GM12872 (cell line): ENCODE measurements at regions not wholly inside any gene's neighbourhood (a gene's known extent, or its start where the extent isn't known, plus 50 kb on each side); places are given as distances from the start of the nearest gene placed in this dataset.

Experiments
- TF ChIP-seq, protein P1 (sequence below): IDR thresholded peaks from 3 replicates; pipeline ENCODE4 v1.5.1; 2011; ENCODE audit warnings: low read depth, mild to moderate bottlenecking, low read length, moderate library complexity; ENCODE audit not compliant: insufficient read depth

DNA sequence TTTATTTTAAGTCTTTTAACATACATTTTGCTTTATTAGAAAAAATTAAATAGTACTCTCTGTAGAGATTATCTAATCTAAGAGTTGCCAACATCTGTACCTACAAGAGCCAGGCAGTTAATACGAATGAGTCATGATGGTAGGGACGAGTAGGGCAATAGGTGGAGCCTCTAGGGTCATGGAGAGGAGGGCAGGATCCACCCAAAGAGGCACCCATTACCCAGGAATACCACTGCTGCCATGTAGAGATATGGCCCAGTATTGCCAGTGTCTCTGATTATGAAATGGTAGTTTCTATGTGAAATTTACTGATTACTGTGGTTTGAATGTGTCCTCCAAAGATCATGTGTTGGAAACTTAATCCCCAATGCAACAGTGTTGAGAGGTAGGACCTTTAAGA, 170.4 kb downstream of the PIK3R1 start:
- TF ChIP-seq, protein P1, sequence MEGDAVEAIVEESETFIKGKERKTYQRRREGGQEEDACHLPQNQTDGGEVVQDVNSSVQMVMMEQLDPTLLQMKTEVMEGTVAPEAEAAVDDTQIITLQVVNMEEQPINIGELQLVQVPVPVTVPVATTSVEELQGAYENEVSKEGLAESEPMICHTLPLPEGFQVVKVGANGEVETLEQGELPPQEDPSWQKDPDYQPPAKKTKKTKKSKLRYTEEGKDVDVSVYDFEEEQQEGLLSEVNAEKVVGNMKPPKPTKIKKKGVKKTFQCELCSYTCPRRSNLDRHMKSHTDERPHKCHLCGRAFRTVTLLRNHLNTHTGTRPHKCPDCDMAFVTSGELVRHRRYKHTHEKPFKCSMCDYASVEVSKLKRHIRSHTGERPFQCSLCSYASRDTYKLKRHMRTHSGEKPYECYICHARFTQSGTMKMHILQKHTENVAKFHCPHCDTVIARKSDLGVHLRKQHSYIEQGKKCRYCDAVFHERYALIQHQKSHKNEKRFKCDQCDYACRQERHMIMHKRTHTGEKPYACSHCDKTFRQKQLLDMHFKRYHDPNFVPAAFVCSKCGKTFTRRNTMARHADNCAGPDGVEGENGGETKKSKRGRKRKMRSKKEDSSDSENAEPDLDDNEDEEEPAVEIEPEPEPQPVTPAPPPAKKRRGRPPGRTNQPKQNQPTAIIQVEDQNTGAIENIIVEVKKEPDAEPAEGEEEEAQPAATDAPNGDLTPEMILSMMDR: no peak

- TF ChIP-seq, protein P1: no peak
Measured at GRCh38 chr5:68387074-68387796, 171.7 kb downstream of the PIK3R1 start.

- TF ChIP-seq, protein P1: no peak
Measured at GRCh38 chr5:68389618-68390017, 174.1 kb downstream of the PIK3R1 start.

DNA sequence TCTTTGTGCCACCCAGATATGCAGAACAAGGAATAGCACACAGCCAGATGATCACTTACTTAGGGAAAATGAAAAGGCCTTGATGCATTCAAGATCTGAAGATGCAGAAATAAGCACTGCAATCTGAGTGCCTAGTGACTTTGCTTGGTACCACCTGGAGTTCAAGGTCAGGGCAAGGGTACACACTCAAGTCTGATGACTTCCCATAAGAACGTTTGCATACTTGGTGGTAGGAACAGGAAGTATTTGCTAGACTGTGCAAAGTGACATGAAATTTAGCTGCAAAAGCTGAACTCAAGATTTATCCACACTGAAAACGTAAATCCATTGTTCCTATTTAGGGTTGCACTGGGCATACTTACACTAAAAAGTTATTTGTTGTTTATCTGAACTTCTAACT, 177.1 kb downstream of the PIK3R1 start:
- TF ChIP-seq, protein P1: no peak

GRCh38 chr5:68395302-68395701, 179.7 kb downstream of the PIK3R1 start:
- TF ChIP-seq, protein P1: no peak

DNA sequence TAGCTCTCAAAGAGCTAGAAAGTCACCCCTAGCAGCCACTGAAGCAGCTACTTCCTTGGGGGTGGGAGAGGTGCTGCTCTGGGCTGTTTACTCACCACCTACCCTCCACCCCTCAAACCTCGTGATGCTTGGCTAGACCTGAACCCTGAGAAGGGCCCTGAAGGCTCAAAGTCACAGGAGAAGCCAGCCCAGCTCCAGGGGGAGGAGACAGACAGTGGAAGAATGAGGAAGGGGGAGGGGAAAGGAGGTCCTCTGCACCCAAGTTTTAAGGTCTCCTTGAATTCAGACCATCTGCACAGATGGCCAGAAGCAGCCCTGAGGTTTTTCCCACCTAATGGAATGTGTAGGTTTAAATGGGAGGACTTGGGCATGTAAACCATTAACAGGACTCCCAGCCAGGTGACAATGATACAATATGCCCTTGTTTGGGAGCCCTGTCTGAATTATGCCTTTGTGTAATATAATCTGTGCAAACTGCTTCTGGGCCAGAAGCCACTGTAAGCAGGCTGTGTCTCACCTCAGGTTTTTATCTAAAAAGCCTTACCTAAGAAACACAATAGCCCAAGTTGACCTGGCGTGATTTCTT, 180.5 kb downstream of the PIK3R1 start:
- TF ChIP-seq, protein P1: no peak

DNA sequence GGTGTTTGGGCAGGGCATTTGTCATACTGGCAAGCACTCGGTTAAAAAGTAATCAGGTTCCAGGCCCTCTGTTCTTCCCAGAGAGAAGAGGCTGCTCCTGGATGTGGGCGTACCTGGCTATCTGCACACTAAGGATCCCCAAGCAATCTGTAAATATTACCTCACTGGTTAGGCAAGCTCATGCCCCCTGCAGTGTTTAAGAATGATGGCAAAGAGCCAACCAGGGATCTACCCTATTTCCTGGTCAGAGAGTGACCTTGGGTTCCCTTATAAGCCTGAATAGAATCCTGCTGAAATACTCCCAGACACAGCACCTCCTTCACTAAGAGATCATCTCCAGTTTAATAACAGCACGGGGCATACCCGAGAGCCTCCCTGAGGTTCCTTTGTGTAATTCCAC, 181.2 kb downstream of the PIK3R1 start:
- TF ChIP-seq, protein P1: no peak
